GM18517 (cell line): ENCODE measurements at regions not wholly inside any gene's neighbourhood (a gene's known extent, or its start where the extent isn't known, plus 50 kb on each side); places are given as distances from the start of the nearest gene placed in this dataset.

ENCODE experiments used
- ATAC-seq: cut with Tn5 transposase; IDR thresholded peaks from one replicate; pipeline ENCODE4 v1.9.1; 2021; ENCODE audit warnings: mild to moderate bottlenecking, moderate library complexity; ENCODE audit not compliant: unreplicated experiment

DNA sequence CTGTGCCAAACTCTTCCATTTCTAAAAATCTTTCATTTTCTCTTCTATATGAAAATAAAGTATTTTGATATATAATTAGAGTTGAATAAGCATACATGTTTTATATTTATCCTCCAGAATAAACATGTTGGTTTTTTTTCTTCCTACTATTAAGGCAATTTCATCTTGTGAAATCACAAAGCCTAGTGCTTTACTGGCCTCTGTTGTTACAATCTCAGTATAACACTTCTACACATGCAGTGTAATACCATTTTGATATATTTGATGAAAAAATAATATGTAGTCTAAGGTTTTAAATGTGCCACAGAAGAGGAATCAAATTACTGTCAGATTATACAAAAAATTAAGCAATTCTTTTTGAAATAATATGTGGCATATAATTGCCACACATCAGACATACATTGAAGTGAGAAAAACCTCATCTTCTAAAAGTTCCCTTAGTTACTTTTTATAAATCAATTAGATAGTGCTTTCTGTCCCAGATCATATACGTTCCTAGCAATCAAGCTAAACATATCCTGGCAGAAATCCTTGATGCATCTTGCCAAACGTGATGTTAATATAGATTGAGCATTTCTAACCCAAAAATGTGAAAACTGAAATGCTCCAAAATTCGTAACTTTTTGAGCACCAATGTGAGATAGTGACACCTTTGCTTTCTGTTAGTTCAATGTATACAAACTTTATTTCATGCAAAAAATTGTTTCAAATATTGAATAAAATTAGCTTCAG is 225.1 kb upstream of the MANEA start:
- no peak for ATAC-seq

DNA sequence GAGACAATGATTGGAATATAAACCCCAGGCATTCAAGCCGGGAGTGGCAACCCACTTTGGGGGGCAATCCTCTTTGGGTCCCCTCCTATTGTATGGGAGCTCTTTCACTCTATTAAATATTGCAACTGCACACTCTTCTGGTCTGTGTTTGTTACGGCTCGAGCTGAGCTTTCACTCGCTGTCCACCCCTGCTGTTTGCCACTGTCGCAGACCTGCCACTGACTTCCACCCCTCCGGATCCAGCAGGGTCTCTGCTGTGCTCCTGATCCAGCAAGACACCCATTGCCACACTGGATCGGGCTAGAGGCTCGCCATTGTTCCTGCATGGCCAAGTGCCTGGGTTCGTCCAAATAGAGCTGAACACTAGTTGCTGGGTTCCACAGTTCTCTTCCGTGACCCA is 222.8 kb upstream of the MANEA start:
- no peak for ATAC-seq

GRCh38 chr6:95357380-95358020 is 219.8 kb upstream of the MANEA start:
- ATAC-seq: no peak

DNA sequence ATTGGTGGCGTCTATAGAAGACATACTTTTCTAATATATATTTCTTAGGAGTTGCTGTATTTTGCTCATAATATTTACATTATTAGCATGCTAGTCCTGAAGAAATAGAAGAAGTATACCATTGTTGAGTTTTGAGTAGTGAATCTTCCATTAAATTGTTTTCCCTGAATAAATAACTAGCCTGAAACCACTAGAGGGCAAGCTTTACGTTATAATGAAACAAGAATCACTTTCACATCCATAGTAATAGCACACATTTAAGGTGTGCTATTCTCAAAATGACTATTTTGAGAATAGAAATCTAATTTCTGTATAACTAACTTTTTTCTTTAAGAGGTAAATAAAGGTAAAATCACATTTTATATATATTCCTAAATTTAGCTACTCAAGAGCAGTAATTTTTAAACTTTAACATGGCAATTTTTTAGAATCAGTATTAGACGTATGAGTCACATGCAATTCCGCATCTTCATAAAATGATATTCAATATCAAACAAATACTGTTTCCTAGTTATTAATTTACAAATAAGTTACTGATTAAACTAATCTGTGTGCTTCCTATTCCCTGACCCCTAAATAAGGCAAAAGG is 213.2 kb upstream of the MANEA start:
- peak; percentile 91 for ATAC-seq

- ATAC-seq: no peak
Measured at GRCh38 chr6:95365454-95365853, 211.9 kb upstream of the MANEA start.

- no peak for ATAC-seq
Measured at GRCh38 chr6:95366414-95366813, 210.9 kb upstream of the MANEA start.

- ATAC-seq: no peak
Measured at GRCh38 chr6:95383878-95384277, 193.5 kb upstream of the MANEA start.

- no peak for ATAC-seq
Measured at GRCh38 chr6:95384988-95385387, 192.3 kb upstream of the MANEA start.

- ATAC-seq: no peak
Measured at GRCh38 chr6:95387845-95388244, 189.5 kb upstream of the MANEA start.

DNA sequence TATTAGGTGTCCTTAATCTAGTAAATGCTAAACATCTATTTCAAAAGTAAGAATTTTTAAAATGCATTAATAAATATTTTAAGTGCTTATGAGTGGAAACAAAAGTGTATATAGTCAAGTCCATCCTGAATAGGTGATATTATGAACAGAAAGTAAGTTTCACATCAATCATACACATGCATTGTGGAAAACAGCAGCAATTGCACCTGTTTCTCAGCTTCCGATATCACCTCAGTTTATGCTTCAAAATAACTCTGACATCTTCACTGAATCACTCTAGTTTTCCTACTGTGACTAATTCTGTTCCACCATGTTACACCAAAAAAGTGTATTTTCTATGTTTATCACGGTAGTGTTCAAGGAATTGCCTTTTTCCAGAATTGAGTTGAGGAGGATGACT is 172.6 kb upstream of the MANEA start:
- ATAC-seq: no peak

- no peak for ATAC-seq
Measured at GRCh38 chr6:95408111-95408510, 169.2 kb upstream of the MANEA start.

GRCh38 chr6:95410168-95410567 is 167.2 kb upstream of the MANEA start:
- no peak for ATAC-seq

- no peak for ATAC-seq
Measured at GRCh38 chr6:95413789-95414188, 163.5 kb upstream of the MANEA start.

GRCh38 chr6:95417856-95418255 is 159.5 kb upstream of the MANEA start:
- ATAC-seq: no peak

GRCh38 chr6:95420792-95421191 is 156.5 kb upstream of the MANEA start:
- ATAC-seq: no peak

DNA sequence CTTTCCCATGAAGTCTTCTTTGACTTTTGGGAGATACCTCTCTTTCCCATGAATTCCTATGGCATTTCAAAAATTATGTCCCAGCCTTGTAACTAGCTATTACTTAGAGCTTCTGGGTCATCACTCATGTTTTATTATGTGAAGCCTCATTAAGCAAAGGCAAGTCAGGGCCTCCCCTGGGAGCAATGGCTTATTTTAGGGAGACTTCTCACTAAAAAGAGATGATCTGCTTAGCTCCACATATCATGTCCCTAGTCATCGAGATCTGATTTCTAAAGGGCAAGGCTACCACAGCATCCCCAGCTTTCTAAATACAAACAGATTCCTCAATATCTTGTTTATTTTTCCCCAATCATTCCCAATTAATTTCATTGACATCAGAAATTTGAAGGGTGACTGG is 154.0 kb upstream of the MANEA start:
- ATAC-seq: no peak

- peak; percentile 66 for ATAC-seq
Measured at GRCh38 chr6:95431637-95432228, 145.6 kb upstream of the MANEA start.

GRCh38 chr6:95439741-95440140 is 137.6 kb upstream of the MANEA start:
- no peak for ATAC-seq

GRCh38 chr6:95448208-95448607 is 129.1 kb upstream of the MANEA start:
- ATAC-seq: no peak

GRCh38 chr6:95469511-95469910 is 107.8 kb upstream of the MANEA start:
- no peak for ATAC-seq

DNA sequence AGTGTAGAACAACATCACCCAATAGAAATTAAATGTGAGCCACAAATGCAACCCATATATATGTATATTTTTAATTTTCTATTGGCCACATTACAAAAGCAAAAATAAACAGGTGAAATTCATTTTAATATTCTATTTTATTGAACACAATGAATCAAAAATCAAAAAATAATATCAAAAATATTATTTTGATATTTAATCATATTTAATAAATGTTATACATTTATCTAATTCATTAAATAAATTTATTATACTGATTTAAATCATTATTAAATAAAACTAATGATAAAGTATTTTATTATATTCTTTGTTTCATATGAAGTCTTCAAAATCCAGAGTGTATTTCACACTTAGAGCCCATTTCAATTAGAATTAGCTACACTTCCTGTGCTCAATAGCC is 98.4 kb upstream of the MANEA start:
- ATAC-seq: no peak

DNA sequence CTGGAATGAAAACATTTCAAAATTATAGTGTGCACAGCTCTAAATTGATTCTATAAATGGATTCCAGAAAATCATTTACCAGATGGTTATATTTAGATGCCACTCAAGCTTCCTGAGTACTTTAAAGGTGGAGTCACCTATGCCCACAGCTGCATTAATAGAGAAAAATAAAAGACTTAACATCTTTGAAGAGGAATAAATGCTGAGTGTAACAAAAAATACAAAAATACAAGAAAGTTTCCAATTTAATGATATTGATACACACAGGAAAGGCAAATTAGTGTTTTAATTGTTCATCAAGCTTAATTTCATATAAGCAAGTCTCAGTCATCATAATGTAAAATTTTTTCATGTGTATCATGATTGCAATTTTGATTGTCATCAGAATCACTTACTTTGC is 89.5 kb upstream of the MANEA start:
- ATAC-seq: no peak
